ENCODE measurements at regions not wholly inside any gene's neighbourhood (a gene's known extent, or its start where the extent isn't known, plus 50 kb on each side); places are given as distances from the start of the nearest gene placed in this dataset.

- no peak for ATAC-seq
Observed at GRCh38 chr11:131052367-131052766, 136.1 kb upstream of the SNX19 start.

GRCh38 chr11:131056036-131056435, 139.8 kb upstream of the SNX19 start:
- no peak for ATAC-seq

- no peak for ATAC-seq
Observed at GRCh38 chr11:131063638-131064037, 147.4 kb upstream of the SNX19 start.

- ATAC-seq: no peak
Observed at GRCh38 chr11:131064373-131064991, 148.2 kb upstream of the SNX19 start.

GRCh38 chr11:131065435-131066413, 149.4 kb upstream of the SNX19 start:
- no peak for ATAC-seq

- peak; percentile 31 for ATAC-seq
Observed at GRCh38 chr11:131066551-131066950, 150.3 kb upstream of the SNX19 start.

GRCh38 chr11:131070365-131070764, 154.1 kb upstream of the SNX19 start:
- no peak for ATAC-seq

GRCh38 chr11:131073167-131073566, 156.9 kb upstream of the SNX19 start:
- no peak for ATAC-seq

- no peak for ATAC-seq
Observed at GRCh38 chr11:131074573-131074972, 158.3 kb upstream of the SNX19 start.

- no peak for ATAC-seq
Observed at GRCh38 chr11:131077340-131077739, 161.1 kb upstream of the SNX19 start.

- ATAC-seq: no peak
Observed at GRCh38 chr11:131079036-131079435, 162.8 kb upstream of the SNX19 start.

- ATAC-seq: no peak
Observed at GRCh38 chr11:131089727-131090245, 173.5 kb upstream of the SNX19 start.

GRCh38 chr11:131092469-131092868, 176.2 kb upstream of the SNX19 start:
- no peak for ATAC-seq

GRCh38 chr11:131094827-131095226, 178.5 kb upstream of the SNX19 start:
- no peak for ATAC-seq

GRCh38 chr11:131095511-131096185, 179.4 kb upstream of the SNX19 start:
- no peak for ATAC-seq

- ATAC-seq: peak; percentile 69
Observed at GRCh38 chr11:131099013-131099412, 182.7 kb upstream of the SNX19 start.

GRCh38 chr11:131099746-131100145, 183.5 kb upstream of the SNX19 start:
- ATAC-seq: no peak

- ATAC-seq: no peak
Observed at GRCh38 chr11:131108760-131109159, 192.5 kb upstream of the SNX19 start.

GRCh38 chr11:131109257-131109656, 193.0 kb upstream of the SNX19 start:
- ATAC-seq: no peak

- no peak for ATAC-seq
Observed at GRCh38 chr11:131109790-131110189, 193.5 kb upstream of the SNX19 start.

GRCh38 chr11:131111775-131112174, 195.5 kb upstream of the SNX19 start:
- no peak for ATAC-seq

GRCh38 chr11:131118247-131118646, 202.0 kb upstream of the SNX19 start:
- ATAC-seq: peak; percentile 75

Data from esophagus mucosa (tissue), 1 donor.